ENCODE measurements at regions not wholly inside any gene's neighbourhood (a gene's known extent, or its start where the extent isn't known, plus 50 kb on each side); places are given as distances from the start of the nearest gene placed in this dataset.
A peak's percentile ranks its signal among the peaks of the same experiment; 100 is the strongest.
"Not testable (repeated sequence)": the region's sequence is repeated elsewhere in the genome, so short reads cannot be mapped to it uniquely, and the experiment has no call there.

- TF ChIP-seq RARG (CRISPR knock-in tag; IDR thresholded peaks at IDR 0.05; ENCODE audit: low read depth), result no peak
These were observed 107.9 kb upstream of the ATL2 start (continued) for GRCh38 chr2:38484957-38485356.

- Histone ChIP-seq H3K4me1 (ENCODE audit: insufficient read depth, low read length) (peaks cover 20% of the 10 kb centered on the region), H3K27me3 (ENCODE audit: control insufficient read depth in 1 of 2, insufficient read depth in 2 of 2, low read length in 2 of 2) (peaks cover 9 to 27% of the 10 kb centered on the region in 2 experiments; a peak in 4 of 5 replicates), H4K20me1 (ENCODE audit: insufficient read depth, low read length) (no peaks in the 10 kb centered on the region), H3K9ac (ENCODE audit: insufficient read depth, low read depth, low read length) (no peak overlapping the region), H3K79me2 (ENCODE audit: insufficient read depth, low read length) (no peaks in the 10 kb centered on the region), H3K4me2 (ENCODE audit: low read depth, low read length) (no peak overlapping the region), H3K9me3 (ENCODE audit: low read length) (peaks cover 15% of the 10 kb centered on the region), H3K4me3 (replicated peaks in 1 of 3; ENCODE audit: insufficient read depth in 1 of 3, low read depth in 2 of 3, low read length in 3 of 3) (no peak overlapping the region), H2AFZ (ENCODE audit: low read length) (no peak overlapping the region), H3K27ac (ENCODE audit: extremely low read length, insufficient read depth, low read length) (no peak overlapping the region), H3K36me3 (replicated peaks in 1 of 2; ENCODE audit: control insufficient read depth in 1 of 2, insufficient read depth in 2 of 2, low read length in 2 of 2) (no peaks in the 10 kb centered on the region)
- in situ Hi-C loops (cut with HindIII; ENCODE audit: extremely low pct_ligation_motif_present, low pct_unique_long_range_greater_than_20kb) (no loop called here), intact Hi-C loops (cut with micrococcal nuclease; ENCODE audit: unreplicated experiment) (no loop called here)
- POLR2A ChIA-PET, result no interaction called here
- peak; percentile 72 for TF ChIP-seq BCL6 (CRISPR knock-in tag; IDR thresholded peaks at IDR 0.05)
- no peak for TF ChIP-seq TCF7 (IDR thresholded peaks at IDR 0.05; ENCODE audit: low read depth)
- CTCF ChIA-PET (ENCODE audit: low intra/inter-chr PET ratio, low total read pairs), result no interaction called here
- ATAC-seq, result no peak
- DNase-seq (ENCODE audit: low spot score), result no peak
- no TSS peak for BruUV-seq (replicated peaks)
- 28% methylated on average over 5 of the region's 5 CpGs for WGBS (ENCODE audit: low lambda C conversion rate)
- FAIRE-seq, result no peak
These were observed 106.9 kb upstream of the ATL2 start for GRCh38 chr2:38483776-38484501.

GRCh38 chr2:38482710-38483109 lies 105.6 kb upstream of the ATL2 start:
- in situ Hi-C loops (cut with HindIII; ENCODE audit: extremely low pct_ligation_motif_present, low pct_unique_long_range_greater_than_20kb); intact Hi-C loops (cut with micrococcal nuclease; ENCODE audit: unreplicated experiment); ATAC-seq; DNase-seq (ENCODE audit: low spot score); H3K4me3 ChIP-seq (replicated peaks in 1 of 3; ENCODE audit: insufficient read depth in 1 of 3, low read depth in 2 of 3, low read length in 3 of 3); H3K36me3 ChIP-seq (replicated peaks in 1 of 2; ENCODE audit: control insufficient read depth in 1 of 2, insufficient read depth in 2 of 2, low read length in 2 of 2); FAIRE-seq; H4K20me1 ChIP-seq (ENCODE audit: insufficient read depth, low read length); BruUV-seq (replicated peaks); H2AFZ ChIP-seq (ENCODE audit: low read length); POLR2A ChIA-PET; H3K9ac ChIP-seq (ENCODE audit: insufficient read depth, low read depth, low read length); CTCF ChIA-PET (ENCODE audit: low intra/inter-chr PET ratio, low total read pairs); H3K4me2 ChIP-seq (ENCODE audit: low read depth, low read length); H3K79me2 ChIP-seq (ENCODE audit: insufficient read depth, low read length); H3K27ac ChIP-seq (ENCODE audit: extremely low read length, insufficient read depth, low read length): not testable (repeated sequence)
- Histone ChIP-seq H3K4me1 (ENCODE audit: insufficient read depth, low read length) (peaks cover 15% of the 10 kb centered on the region), H3K27me3 (ENCODE audit: control insufficient read depth in 1 of 2, insufficient read depth in 2 of 2, low read length in 2 of 2) (peaks cover 9 to 27% of the 10 kb centered on the region in 2 experiments; a peak in 4 of 5 replicates), H3K9me3 (ENCODE audit: low read length) (peaks cover 15% of the 10 kb centered on the region)
- WGBS (ENCODE audit: low lambda C conversion rate), result 65% methylated on average over 6 of the region's 6 CpGs
